Activated CD4-positive, alpha-beta T cell treated with anti-CD3 and anti-CD28 coated beads for 1 hour (primary cell): ENCODE measurements at regions not wholly inside any gene's neighbourhood (a gene's known extent, or its start where the extent isn't known, plus 50 kb on each side); places are given as distances from the start of the nearest gene placed in this dataset.
"Not testable (repeated sequence)": the region's sequence is repeated elsewhere in the genome, so short reads cannot be mapped to it uniquely, and the experiment has no call there.

ENCODE experiments used
- DNase-seq: peaks from one replicate; pipeline ENCODE4 v3.0.0-alpha.2; 2020

DNA sequence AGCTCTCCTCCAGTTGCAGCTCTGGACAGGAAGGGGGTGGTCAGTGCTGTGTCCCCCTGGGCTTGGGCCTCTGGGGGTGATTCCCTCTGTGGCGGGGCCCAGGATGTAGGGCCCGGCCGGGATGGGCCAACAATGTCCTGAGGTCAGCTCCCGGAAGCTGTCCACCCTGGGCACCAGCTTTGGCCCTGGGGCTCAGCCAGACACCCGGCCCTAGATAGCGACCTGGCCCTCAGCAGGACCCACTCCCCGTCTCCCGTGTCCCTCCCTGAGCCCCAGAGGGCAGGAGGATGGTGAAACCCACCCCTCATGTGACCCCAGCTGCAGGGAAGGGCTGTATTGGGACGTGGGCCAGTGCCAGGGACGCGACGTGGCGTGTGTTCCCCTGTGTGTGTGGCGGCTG, 96.8 kb downstream of the TMEM121 start:
- DNase-seq = not testable (repeated sequence)

DNA sequence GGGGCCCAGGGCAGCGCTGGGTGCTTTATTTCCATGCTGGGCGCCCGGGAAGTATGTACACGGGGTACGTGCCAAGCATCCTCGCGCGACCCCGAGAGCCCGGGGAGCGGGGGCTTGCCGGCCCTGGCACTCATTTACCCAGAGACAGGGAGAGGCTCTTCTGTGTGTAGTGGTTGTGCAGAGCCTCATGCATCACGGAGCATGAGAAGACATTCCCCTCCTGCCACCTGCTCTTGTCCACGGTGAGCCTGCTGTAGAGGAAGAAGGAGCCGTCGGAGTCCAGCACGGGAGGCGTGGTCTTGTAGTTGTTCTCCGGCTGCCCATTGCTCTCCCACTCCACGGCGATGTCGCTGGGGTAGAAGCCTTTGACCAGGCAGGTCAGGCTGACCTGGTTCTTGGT, 98.0 kb downstream of the TMEM121 start:
- DNase-seq = not testable (repeated sequence)

DNA sequence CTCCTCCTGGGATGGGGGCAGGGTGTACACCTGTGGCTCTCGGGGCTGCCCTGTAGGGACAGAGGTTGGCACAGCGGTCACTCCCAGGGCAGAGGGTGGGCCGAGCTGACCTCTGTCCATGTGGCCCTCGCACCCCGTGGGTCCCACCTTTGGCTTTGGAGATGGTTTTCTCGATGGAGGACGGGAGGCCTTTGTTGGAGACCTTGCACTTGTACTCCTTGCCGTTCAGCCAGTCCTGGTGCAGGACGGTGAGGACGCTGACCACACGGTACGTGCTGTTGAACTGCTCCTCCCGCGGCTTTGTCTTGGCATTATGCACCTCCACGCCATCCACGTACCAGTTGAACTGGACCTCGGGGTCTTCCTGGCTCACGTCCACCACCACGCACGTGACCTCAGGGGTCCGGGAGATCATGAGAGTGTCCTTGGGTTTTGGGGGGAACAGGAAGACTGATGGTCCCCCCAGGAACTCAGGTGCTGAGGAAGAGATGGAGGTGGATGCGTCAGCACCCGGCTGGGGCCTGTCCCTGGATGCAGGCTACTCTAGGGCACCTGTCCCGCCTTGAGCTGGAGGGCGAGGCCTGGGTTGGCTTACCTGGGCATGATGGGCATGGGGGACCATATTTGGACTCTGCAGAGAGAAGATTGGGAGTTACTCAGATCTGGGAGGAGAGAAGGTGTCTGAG, 98.5 kb downstream of the TMEM121 start:
- peak; percentile 8 for DNase-seq

DNA sequence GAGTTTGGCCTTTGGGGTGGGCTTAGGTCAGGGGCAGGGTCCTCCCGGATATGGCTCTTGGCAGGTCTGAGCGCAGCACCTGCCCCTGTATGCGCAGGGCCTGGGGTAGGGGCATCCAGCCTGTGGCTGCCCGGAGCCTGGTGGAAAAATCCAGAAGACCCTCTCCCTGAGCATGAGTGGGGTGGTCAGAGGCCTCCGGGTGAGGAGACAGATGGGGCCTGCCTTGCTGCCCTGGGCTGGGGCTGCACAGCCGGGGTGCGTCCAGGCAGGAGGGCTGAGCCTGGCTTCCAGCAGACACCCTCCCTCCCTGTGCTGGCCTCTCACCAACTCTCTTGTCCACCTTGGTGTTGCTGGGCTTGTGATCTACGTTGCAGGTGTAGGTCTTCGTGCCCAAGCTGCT, 99.1 kb downstream of the TMEM121 start:
- peak; percentile 6 for DNase-seq

DNA sequence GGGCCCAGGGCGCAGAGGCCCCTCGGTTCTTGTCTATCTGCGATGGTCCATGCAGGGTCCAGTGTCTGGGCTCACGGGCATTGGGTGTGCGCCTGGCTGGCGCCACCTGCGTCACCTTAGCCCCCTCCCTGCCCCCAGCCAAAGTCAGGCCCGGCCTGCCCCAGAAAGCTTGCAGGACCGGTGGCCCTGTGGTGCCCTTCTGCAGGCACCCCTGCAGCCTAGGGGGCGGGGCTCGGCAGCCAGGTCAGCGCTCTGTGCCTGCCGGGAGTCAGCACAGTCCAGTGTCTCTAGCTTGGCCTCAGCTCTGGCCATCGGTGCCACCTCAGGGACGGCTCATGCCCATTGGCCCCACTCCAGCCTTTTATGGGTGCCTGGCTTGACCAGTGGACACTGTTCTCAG, 99.7 kb downstream of the TMEM121 start:
- not testable (repeated sequence) for DNase-seq

DNA sequence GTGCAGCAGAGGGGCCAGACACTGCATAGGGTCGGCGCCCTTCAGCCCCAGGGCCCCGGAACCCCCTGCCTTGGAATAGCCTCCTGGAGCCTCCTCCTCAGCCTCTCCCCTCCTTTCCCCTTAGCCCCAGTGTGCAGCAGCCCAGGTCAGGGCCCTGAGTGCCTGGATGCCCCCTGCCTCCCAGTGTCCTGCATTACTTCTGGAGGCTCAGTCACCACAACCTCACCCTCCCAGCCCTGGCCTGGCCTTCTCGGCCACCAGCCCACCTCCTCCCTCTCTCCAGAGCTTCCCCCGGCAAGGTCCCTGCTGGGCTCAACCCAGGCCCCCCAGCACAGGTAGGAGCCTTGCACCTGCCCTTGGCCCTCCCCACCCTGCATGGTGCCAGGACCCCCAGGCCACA, 100.3 kb downstream of the TMEM121 start:
- DNase-seq = not testable (repeated sequence)

DNA sequence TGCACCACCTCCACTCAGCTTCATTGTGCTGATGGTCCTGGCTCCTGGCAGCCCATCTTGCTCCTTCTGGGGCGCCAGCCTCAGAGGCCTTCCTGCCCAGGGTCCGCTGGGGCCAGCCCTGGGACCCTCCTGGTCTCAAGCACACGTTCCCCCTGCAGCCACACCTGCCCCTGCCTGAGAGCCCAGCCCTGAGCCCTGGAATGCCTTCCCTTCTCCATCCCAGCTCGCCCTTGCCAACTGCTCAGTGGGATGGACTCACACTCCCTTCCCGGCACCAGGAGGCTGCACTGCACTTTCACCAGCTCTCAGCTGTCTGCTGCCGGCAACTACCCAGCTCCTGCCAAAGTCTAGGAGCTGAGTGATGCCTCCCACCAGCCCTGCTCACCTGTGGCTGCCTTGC, 100.9 kb downstream of the TMEM121 start:
- not testable (repeated sequence) for DNase-seq

DNA sequence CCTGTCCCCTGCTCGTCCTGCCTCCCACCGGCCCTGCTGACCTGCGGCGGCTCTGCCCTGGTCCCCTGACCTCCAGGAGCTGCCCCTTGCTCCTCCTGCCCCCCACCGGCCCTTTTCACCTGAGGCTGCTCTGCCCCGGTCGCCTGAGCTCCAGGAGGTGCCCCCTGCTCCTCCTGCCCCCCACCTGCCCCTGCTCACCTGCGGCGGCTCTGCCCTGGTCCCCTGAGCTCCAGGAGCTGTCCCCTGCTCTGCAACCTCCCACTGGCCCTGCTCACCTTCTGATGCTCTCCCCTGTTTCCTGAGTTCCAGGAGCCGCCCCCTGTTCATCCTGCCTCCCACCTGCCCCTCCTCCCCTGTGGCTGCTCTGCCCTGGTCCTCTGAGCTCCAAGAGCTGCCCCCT, 101.3 kb downstream of the TMEM121 start:
- DNase-seq = no peak

DNA sequence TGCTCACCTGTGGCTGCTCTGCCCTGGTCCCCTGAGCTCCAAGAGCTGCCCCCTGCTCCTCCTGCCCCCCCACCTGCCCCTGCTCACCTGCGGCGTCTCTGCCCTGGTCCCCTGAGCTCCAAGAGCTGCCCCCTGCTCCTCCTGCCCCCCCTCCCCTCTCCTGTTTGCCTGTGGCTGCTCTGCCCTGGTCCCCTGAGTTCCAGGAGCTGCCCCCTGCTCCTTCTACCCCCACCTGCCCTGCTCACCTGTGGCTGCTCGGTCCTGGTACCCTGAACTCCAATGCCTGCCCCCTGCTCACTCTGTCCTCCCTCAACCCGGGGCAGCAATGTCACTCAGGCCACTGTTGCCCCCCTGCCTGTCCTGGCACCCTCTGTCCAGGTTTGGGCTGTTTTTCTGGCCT, 101.7 kb downstream of the TMEM121 start:
- not testable (repeated sequence) for DNase-seq

DNA sequence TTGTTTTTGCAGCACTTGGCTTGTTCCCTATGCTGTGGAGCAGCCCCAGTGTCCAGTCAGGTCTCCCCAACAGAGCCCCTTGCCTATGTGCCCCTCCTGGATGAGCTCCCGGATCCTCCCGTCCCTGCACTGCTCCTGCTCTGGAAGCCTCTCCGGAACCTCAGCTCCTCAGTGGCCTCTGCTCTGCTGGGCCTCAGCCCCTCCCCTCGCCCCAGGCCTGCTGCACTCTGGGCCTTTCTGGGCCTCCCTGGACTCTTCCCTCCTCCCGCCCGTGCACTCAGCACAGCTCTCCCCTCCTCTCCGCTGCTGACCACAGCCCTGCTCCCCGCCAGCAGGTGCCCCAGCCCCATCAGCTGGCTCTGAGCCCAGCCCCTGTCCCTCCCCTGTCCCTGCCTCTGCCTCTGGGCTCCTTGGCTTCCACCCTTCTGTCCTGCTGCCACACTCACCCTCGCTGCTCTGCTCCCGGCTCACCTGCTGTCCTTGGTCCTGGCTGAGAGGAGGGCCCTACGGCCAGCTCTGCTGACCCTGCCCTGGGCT, 102.2 kb downstream of the TMEM121 start:
- not testable (repeated sequence) for DNase-seq

DNA sequence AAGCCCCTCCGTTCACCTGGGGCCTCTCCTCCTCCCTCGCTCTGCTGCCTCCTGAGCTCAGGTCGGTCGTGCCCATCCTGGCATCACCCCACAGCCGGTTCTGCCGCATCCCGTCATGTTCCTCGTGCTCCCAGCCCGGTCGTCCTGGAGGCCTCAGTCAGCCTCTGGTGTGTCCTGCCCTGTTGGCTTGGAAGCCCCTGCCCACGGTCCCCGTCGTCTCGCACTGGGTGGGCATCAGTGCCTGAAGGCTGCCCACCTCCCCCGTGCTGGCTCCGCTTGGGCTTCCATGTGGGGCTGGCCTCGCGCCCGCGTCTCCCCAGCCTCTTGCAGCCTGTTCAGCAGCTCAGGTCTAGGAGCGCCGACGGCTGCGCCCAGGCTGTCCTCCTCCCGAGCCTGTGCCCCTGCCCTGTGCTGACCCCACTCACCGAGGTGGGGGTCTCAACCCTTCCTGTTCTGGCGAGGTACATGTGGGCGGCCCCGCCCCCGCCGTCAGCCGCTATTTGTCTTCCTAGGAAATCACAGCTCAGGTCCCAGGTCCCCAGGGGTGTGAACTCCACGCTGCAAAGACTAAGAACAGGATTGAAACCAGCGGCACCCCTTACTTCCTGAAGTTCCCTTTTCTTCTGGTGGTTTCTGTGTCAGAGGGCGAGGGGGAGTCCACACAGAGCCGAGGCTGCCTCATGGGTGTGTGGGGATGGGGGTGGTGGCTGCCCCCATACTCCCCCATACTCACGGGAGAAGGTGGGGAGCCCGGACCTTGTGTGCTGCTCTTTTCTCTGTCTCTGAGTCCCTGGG, 102.9 kb downstream of the TMEM121 start:
- not testable (repeated sequence) for DNase-seq

DNA sequence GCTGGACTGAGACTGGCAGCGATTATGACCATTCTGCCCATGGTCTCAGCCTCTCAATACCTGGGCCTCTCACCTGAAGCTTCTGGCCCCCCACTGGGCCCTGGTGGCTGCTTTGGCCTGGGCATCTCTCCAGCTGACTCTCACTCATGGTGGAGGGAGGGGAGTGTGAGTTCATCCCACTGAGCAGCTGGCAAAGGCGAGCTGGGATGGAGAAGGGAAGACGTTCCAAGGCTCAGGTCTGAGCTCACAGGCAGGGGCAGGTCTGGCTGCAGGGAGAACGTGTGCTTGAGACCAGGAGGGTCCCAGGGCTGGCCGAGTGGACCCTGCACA, 103.5 kb downstream of the TMEM121 start:
- DNase-seq = no peak

DNA sequence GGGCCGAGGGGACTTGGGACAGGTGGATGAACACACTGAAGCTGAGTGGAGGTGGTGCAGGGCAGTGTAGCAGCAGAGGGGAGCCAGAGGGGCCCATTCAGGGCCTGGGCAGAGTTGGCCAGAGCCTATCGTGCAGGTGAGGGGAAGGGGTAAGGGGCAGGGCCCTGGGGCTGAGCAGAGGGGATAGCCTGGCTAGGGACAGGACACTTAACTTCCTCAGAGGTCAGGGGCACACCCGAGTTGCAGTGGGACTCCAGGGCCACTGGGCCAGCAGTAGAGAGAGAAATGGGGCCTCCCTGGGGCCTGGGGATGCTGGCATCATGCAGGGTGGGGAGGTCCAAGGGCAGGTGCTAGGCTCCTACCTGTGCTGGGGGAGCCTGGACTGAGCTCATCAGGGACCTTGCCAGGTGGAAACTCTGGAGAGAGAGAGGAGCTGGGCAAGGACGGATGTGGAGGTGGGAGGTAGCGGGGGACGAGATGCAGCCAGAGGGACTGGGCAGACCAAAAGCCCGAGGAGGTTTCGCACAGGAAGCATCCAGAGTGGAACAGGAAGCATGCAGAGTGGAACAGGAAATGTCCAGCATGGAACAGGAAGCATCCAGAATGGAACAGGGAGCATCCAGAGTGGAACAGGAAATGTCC, 104.0 kb downstream of the TMEM121 start:
- DNase-seq = not testable (repeated sequence)

DNA sequence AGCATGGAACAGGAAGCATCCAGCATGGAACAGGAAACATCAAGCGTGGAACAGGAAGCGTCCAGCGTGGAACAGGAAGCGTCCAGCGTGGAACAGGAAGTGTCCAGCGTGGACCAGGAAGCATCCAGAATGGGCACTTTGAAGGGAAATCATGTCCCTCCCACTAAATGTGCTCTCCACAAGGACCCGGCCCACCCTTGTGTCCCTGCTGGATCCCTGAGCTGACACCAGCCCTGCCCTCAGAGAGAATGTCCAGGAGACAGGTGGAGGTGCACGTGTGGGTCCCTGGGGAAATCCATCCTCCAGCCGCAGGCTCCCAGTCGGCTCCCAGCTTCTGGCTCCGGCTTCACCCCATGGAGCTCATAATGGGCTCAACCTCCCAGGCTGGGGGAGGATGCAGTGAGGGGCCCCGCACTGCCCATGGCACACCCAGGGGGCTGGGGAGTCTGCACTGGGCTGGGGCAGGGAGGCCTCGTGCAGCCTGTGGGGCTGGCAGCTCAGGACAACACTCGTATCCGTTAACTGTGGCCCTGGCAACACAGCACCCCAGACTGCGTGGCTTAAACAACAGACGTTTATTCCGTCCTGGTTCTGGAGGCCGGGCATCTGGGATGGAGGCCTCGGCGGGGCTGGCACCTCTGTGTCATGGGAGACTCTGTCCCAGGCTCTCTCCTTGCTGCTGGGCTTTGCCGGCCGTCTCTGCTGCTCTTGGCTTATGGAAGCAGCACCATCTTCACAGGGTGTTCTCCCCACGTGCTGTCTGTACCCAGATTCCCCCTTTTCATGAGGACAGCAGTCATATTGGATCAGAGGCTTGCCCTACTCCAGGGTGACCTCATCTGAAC, 104.8 kb downstream of the TMEM121 start:
- DNase-seq = not testable (repeated sequence)

DNA sequence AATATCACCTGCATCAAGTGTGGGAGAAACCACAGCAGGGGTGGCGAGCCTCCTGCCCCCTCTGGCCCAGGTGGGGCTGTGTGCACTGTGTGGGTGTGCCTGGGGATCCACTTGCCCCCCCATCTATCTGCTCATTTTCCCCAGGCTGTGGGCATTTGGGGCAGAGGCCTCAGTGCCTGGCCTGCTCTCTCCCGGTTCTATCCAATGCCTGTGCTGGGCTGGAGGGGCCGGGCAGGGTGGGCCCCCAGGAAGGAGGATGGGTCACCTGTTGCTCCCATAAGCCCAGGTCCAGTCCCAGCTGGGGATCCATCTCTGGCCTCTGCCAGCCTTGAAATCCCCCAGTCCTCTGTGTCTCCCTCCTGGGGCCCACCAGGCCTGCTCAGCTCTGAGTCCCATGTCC, 105.6 kb downstream of the TMEM121 start:
- no peak for DNase-seq

DNA sequence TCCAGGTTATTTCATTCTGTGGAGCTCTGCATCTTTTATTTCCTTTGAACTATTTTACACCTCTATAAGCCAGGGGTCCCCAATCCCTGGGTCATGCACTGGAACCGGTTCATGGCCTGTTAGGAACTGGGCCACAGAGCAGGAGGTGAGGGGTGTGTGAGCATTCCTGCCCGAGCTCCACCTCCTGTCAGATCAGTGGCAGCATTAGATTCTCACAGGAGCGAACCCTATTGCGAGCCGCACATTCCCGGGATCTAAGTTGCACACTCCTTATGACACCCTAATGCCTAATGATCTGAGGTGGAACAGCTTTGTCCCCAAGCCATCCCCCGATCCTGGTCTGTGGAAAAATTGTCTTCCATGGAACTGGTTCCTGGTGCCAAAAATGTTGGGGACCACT, 107.2 kb downstream of the TMEM121 start:
- not testable (repeated sequence) for DNase-seq

DNA sequence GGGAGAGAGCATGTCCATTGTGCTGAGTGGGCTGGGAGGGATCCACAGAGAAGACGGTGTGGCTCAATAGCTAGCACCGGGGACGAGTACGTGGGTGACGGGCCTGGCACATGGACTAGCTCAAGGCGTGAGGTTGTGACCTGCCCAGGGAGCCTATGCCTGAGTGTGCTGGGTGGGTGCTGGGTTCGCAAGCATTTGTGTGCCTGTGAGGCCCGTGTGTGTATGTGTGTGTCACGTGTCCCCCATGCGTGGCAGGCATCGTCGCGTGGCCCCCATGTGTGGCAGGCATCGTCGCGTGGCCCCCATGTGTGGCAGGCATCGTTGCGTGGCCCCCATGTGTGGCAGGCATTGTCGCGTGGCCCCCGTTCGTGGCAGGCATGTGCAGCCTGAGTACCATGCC, 109.2 kb downstream of the TMEM121 start:
- DNase-seq = no peak

DNA sequence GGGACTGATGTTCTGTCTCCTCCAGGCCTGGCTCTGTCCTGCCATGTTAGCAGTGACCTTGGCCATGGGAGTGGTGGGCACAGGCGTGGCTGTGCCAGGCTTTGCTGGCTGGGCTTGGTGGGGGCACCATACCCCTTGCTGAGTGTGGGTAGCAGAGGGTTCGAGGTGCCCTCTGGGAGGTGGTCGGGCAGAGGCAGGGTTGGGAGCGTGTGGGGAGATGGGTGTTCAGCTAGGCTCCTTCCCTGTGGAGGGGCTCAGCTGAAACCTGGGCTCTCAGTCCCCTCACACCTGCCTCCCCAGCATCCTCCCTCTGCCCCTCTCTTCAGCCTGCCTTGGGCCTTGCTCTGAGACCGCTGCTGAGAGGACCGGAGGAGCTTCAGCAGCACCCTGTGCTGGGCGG, 109.6 kb downstream of the TMEM121 start:
- DNase-seq = not testable (repeated sequence)

DNA sequence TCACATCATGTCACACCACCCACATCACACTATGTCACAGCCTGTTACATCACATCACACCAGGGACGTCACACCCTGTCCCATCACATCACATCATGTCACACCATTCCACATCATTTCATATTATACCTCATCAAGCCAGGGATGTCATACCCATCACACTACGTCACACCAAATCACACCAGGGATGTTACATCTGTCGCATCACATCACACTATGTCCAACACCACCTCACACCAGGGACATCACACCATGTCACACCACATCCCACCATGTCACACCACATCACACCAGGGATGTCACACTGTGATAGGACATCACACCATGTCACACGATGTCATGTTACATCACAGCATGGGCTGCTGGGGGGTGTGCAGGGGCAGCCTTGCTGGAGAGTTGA, 110.6 kb downstream of the TMEM121 start:
- DNase-seq = no peak

DNA sequence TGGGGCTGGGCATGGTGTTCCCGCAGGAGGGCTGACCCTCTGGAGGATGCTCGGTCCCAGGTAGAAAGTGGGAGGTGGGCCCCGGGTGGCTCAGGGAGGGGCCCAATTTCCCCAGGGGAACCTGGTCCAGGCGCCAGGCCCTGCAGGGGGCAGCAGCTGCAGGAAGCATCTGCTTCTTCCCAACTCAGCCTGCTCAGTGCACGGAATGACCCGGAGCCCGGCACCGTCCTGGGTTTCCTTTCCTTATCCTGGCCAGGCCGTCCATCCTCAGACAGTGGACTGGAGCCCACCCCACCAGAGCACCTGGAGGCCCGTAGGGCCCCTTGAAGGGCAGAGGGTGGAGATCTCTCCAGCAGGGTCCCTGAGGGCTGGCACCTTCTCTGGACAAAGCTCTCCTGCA, 111.0 kb downstream of the TMEM121 start:
- DNase-seq = not testable (repeated sequence)

DNA sequence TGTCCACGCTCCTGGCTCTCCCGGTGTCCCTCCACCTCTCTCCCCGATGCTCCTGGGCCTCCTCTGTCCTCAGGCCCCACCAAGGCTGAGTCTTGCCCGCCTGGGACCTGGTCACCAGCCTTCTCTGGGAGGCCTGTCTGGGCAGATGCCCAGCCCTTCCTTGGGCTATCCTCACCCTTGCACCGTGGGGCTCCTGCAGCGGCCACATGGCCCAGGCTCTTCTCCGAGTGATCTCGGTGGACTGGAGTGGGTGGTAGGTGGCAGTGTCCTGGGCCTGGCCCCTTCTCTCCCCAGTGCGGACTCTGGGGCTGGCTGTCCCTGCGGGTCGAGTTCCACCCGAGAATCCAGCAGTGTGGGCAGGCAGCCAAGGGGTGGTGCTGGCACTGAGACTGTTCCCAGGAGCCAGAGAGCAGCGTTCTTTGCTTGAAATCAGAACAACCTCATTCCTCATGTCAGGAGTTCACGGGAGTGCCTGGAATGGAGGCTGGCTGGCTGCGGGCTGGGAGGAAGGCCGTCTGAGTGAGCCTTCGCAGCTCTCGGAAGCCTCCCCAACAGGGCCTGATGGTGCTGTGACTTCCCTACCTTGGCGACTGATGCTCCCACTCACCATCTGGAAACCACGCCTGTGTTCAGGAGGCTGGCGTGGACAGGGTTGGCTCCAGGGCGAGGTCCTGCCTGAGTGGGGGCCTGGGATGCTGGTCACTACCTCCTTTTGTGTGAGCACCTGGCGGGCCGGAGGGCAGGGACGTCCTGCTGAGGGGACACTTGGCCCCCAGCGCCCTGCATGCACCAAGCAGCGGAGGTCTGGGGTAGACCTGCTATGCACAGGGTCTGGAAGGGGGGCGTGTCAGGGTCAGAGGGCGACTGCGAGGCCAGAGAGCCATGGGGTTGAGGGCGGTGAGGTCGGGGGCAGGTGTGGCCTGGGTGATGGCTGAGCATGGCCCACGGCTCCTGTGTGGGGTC, 113.9 kb downstream of the TMEM121 start:
- DNase-seq = not testable (repeated sequence)
